ENCODE measurements at regions not wholly inside any gene's neighbourhood (a gene's known extent, or its start where the extent isn't known, plus 50 kb on each side); places are given as distances from the start of the nearest gene placed in this dataset.
"Not testable (repeated sequence)": the region's sequence is repeated elsewhere in the genome, so short reads cannot be mapped to it uniquely, and the experiment has no call there.

DNA sequence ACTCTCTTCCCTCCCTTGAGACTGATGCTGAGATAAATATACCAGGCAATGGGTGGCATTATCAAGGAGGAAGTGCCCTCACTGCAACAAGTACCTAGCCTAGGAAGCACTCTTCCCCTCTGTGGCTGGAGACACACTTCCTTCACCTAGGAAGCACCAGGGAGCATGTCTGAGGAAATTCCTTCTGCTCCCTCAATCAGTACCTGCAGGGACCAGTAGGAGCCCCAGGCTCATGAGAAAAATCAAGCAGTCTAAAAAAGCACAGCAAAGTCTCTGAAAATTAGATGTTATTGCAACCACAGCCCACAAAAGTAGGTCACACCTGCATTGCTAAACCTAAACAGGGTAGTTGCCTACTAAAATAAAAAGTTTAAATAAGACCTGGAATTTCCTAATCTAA, 78.2 kb upstream of the TRPM1 start:
- DNase-seq = no peak

DNA sequence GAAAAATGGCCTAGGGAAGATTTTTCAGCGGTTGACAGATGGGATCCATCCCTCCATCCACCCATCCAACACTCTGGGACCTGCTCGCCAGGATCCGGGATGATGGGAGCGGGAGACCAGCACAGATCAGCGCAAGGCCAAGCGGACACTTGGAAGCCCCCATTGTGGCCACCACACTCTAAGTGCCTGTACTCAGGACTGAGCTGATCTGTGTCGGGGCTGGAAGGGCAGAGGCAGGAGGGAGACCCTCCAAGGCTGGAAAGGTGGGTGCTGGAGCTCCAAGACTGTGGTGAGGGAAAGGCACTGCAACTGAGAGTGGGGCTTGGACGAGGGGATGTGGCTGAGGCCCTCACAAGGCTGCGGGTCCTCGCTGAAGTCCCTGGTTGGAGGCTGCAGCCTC, 91.8 kb upstream of the TRPM1 start:
- DNase-seq = no peak

DNA sequence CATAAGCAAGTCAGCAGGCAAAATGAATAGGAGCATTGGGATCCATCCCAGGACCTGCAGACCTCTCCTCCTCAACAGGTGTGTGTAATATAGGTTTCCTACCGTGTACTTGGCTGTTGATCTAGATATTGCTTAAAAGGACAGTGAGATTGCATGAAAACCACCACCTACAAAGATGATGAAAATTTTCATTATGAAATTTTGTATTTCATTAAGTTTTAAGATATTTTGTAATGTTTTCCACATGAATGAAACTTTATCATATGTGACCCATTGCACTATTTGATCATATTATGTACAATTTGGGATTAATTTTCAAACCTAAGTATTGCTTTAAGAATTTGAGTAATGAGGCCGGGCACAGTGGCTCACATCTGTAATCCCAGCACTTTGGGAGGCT, 94.3 kb upstream of the TRPM1 start:
- DNase-seq = peak in 1 of 3 experiments; percentile 5

DNA sequence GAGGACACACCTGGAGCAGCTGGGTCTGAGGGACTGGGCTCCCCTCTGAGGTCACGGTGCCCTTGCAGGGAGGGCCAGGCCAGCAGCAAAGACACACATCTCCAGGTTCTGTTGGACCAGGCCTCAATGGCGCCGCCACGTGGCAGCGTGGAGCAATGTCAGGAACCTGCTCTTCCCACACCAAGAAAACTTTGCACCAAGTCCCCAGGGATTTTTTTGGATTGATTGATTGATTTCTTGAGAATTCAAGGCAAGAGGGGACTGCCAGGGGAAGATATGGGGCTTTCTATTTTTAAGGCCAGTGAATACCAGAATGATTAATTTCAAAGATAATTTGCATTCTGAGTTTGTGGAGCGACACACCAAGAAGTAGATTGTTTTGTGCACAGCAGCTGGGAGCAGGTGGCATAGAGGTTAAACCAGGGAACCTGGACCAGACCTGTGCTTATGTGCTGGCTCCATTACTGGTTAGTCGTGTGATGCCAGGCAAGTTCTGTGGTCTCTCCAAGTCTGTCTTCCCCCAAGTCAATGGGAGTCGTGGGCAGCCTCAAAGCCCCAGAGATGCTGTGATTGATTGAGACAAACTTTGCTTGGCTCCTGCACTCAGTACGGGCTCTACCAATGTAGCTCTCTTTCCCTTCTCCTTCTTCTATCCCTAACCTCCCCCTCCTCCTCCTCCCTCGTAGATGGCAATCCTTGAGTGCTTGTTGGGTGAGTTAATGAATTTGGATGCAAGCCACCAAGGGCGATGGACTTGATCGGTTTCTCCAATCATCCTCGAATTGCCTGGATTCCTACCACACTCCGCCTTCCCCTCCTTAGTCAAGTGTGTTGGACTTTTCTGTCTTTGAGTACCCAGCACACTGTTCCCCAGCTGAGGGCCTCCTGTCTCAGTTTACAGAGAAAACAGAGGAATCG, 96.2 kb upstream of the TRPM1 start:
- peak in 1 of 3 experiments; percentile 39 for DNase-seq

DNA sequence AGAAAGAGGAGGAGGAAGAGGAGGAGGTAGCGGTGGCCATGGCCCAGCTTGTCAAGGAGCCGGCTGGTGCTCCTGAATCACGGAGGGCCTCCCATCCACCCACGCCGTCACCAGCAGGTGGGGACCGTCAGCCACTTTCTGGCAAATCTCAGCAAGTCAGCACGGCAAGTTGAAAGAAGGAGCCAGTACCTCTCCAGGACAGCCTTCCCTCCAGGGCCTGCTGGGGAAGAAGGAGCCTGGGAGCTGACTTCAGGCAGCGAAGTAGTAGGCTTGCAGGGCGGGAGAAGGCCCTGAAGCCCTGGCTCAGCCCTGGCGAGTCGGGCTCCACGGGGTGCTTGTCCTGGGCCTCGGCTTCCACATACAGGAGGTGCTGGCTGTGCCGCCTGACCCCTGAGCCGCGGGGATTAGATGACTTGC, 99.2 kb upstream of the TRPM1 start:
- DNase-seq = peak in 2 of 3 experiments; percentile 36 to 55

DNA sequence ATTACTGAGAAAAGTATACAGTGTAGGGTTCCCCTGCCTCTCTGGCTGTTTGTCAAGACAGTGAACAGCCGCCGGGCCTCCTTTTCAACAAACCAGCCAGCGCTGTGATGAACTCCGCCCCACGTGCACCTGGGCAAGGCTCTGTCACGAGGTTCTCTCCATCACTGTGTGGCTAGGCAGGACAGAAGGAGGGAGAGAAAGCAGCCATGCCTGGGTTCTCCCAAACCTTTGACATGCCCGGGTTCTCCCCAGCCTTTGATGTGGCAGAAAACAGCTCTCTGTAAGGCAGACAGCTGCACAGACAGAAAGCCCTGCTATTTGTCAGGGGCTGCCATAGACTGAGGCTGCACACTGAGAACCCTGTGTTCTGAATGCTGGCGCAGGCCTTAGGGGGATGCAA, 101.4 kb upstream of the TRPM1 start:
- DNase-seq = no peak

DNA sequence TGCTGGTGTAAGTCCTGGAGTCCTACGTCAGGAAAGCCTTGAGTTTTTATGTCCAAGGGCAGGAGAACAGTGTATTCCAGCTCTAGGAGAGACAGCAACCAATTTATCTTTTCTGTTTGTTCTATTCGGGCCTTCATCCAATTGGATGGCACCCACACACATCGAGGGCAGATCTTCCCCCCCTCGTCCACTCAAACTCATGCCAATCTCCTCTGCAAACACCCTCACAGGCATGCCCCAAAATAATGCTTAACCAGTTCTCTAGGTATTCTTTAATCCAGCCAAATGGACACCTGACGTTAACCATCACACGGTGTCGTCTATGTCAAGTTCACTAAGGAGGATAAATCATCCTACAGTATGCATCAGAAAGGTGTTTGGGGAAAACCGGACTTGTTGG, 102.5 kb upstream of the TRPM1 start:
- DNase-seq = no peak

DNA sequence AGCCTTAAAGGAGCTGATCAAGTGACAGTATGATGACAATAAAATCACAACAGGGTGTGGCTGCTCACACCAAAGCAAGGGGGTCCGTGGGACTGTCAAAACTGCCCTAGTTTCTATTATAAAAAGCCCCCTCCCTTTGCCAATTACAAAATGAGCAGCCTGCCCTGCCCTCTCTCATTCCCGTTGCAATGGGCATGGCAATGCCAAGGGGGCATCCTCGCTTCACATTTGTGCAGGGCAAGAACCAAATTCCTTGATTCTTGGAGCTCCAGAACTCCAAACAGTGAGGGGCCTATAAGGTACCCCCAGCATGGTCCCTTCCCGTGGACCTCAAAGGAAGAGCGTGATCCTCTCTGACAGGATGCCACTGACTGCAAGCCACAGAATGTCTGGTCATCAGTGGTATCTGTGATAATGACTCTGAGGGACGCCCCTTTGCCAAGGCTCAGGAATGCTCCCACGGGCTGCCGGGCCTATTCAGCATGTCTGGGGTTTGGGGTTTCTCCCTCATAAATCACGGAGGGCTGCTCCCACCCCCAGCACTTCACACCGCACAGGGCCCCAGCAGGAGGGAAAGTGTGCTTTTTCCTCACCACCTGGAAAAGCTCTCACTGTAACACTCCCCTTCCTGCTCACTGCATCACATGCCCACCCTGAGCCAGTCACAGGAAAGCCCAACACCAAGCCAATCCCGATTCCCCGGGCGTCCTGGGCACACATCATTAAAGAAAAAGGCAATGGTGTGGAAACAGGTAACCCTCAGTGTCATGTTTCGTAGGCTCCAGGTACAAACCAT, 105.1 kb upstream of the TRPM1 start:
- DNase-seq = peak in 2 of 3 experiments; percentile 37 to 55

DNA sequence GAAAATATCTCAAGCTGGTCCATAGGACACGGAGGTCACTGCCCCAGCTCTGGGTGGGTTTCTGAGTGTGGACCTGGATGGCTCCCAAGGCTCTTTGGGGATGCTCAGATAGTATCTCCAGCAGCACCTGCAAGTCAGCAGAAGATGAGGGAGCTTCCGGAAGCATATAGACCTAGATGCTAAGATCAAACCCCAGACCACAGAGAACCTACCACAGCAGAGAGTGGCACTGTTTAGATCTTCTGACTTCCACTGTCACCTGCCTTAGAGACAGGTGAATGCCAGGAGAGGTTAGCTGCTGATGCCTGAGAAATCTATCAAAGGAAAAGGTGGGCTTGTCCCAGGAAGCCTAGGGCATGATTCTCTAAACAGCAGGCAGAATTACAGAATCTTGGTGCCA, 105.7 kb upstream of the TRPM1 start:
- DNase-seq = no peak

DNA sequence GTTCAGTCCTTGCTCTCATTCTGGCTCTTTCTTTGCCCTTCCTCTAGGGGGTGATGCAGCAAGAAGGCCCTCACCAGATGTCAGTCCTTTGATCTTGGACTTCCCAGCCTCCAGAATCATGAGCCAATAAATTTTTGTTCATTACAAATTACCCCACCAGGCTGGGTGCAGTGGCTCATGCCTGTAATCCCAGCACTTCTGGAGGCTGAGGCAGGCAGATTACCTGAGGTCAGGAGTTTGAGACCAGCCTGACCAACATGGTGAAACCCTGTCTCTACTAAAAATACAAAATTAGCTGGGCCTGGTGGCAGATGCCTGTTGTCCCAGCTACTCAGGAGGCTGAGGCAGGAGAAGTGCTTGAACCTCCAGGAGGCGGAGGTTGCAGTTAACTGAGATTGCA, 106.3 kb upstream of the TRPM1 start:
- DNase-seq = not testable (repeated sequence)

DNA sequence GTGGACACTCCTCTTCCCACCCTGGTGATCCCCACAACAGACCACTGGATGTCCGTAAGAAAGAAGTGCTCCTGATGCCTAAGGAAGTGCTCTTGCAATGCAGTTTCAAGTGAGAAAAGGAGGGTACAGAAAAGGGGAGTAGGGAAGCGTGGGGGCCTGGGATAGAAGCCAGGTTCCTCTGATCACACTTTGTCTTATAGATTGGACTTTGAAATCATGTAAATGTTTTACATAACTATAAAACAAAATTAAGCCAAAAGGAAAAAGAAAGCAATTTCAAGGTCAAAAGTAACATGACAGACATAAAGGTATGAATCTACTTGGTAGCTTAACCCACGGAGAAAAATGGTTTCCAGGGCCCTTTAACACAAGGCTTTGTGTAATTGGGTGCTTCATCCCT, 107.3 kb upstream of the TRPM1 start:
- DNase-seq = no peak

DNA sequence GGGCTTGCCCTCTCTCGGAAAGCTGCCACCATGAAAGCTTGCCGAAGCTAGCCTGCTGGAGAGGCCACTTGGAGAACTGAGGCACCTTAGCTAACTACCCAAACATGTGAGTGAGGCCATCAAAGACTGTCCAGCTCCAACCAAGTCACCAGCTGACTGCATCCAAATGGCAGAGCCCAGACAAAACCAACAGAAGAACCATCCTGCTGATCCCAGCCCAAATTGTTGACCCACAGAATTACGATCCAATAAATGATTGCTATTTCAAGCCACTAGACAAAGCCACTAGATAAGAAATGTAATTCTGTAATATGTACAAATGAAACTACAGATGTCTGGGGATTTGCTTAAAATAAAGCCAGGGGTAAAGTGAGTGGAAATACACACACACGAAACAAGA, 109.8 kb upstream of the TRPM1 start:
- DNase-seq = no peak

DNA sequence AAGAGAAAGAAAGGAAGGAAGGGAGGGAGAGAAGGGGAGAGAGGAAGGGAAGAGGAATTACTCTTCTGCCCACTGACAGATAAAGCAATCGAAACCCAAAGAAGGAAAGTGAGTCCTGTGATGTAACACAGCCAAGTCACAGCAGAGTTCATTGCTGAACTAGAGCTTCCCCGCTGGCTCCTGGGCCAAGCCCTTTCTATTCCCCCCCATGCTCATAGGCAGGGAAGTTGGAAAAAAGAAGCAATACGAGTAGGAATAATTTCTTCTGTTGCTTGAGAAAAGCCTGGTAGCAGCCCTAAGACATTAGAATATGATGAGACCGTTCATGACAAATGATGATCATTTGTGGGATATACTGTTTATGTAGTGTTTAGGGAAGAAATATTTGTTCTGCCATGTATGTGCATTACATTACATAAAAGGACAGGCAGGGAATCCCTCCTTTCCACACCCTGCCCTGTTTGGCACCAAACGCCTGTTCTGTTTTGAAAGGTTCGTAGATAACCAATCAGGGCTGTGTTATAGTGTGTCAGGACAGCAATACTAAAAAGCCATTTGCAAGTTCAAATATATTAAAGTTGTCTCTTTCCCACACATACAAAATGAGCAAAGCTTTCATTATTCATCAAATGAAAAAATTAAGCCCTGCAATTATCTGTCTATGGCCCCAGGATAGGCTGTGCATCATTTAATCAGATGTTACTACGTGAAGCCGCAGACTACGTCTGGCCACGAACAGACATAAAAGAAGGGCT, 111.0 kb upstream of the TRPM1 start:
- no peak for DNase-seq

DNA sequence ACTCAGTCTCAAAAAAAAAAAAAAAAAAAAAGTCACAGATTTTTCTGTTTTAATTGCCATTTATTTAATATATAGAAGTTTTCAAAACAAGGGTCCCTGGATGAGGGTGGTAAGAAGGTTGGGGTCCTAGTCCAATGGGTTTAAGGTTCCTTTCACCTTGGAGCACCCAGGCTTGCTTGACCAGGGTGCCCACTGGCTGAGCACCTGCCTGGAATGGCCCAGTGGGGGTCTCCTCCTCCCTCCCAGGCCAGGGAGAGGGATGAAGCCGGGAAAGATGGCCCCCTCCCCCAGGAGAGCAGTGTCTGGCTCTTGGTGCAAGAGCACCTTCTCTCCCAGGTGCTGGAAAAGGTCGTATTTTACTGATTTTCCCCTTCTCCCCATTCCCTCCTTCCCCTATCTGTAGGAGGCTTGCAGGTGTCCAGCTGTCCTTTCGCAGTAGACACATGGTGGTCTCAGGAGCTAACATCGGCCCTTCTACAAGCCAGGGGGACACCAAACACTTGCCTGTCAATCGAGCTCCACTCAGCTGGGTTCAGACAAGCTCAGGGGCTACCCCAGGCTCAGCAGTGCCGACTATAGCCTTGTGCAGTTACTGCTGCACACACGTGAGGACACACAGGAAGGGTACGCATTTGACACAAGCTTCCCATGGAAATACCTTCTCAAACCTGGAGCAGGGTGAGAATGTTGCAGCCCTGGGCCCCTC, 112.3 kb upstream of the KLF13 start:
- DNase-seq = no peak

DNA sequence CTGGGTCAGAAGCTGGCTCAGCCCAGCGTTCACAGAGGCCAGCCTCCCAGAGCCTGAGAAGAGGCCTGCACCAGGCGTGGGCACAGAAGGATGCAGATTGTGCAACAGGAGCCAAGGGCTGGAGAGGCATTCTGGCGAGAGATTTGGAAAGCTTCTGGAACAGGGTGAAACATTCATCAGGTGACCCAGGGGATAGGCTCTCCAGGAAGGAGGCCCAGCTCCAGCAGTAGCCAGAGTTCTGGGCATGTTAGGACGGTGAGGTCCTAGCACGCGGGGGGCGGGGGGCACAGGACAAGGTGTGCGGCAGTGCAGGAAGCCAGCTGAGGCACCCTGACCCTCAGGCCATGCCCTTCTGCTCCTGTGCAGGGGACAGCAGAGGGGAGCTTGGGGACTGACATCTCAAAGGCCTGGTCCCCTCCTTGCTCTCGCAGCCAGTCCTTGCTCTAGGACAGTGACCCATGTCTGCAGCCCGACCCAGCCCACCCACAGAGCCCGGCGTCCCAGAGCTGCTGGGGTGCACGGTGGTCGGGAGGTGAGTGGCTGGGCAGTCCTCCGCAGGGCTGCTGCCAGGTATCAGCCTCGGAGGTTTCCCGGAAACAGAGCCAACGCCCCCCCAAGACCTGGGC, 111.7 kb upstream of the KLF13 start:
- peak in 1 of 3 experiments; percentile 20 for DNase-seq

DNA sequence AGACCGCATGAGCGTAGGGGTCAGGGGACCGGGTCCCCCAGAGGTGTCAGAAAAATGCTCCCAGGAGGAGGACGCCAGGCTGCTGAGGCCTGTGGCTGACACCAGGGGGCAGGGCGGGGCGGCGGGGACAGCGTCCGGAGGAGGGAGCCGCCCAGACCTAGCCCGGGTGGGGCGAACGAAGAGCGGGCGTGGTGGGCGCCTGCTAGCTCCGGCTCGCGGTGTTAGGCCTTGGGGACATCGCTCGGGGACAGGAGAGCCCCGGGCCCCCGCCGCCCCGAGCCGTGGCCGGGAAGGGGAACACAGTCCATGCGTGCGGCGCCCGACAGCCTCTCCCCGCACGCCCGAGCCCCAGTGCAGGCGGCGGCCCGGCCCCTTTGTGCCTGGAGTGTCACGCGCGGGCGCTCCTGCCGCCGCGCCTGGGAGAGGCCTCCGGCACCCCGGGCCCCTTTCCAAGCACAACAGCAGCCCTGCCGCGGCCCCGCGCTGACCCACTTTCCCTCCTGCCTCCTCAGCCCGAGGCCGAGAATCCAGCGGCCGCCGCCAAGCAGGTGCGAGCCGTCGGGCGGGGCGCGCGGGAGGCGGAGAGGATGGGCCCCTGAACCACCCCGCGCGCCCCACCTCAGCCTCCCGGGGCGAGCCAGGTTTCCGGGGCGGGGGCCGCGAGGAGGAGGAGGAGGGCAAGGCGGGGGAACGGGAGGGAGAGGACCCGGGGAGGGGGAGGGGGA, 111.0 kb upstream of the KLF13 start:
- peak; percentile 45 to 95 (median 92) for DNase-seq

DNA sequence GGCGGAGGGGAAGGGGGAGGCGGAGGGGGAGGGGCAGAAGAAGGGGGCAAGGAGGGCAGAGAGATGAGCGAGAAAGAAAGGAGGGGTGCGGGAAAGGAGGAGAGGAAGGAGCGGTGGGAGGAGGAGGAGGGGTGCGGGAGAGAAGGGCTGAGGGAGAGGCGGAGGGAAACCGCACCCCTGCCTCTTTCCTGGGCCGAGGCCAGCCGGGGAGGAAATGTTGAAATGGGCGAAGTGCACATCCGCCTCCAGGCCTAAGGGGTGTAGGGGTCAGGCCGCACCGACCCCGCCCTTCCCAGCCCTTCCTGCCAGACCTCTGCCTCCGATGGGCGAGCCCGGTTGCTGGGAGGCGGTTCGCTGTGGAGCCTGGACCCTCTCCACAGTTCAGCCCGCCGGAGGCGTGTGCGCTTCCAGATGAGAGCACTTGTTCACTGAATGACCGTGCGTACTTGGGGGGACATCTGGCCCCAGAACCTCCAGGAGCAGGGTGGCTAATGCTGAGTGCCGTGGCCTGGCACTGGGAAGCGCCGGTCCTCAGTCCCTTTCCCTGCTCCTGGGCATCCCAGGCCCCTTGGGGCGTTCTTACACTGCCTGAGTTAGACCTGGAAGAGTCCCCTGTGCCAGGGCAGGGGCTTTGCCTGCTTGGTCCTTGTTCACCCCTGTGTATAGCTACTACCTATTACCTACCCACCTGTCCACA, 110.3 kb upstream of the KLF13 start:
- peak in 2 of 3 experiments; percentile 90 to 93 for DNase-seq

DNA sequence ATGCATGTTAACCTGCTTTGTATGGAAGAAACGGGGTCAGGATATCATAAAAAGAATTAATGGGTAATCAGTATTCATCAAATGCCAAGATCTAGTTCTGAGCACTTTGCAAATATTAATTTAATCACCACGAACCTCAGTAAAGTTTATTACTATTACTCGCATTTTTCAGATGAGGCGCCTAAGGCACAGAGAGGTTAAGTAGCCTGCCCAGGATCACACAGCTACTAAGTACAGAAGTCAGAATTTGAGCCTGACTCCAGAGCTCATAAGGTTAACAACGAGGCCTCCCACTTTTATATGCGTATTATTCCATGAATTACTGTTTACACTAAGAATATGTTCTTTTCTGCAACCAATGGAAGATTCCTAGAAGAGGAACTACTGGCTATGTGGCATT, 109.6 kb upstream of the KLF13 start:
- DNase-seq = no peak

DNA sequence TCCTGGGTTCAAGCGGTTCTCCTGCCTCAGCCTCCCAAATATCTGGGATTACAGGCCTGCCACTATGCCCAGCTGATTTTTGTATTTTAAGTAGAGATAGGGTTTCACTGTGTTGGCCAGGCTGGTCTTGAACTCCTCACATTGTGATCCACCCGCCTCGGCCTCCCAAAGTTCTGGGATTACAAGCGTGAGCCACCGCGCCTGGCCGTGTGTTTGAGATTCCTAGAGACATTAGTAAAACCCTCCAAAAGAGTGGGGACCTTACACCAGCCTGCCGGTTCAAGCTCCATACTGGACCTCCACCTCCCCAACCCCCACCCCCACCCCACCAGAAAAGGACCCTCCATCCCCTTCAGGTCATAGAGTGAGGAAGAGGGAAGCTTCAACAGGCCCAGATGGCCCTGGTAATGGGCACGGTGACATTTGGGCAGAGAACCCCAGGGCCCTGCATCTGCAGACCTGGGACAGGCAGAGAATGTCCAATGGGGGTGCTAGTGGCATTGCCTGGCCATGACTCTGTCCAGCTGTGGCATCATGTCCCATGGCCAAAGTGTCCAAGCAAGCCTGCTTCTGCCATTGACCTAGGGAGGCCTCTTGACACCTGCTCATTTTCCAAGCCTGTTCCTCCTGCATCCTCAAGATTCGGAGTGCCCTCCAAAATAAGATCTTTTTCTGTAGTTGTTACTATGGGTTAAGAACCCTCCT, 108.9 kb upstream of the KLF13 start:
- no peak for DNase-seq

DNA sequence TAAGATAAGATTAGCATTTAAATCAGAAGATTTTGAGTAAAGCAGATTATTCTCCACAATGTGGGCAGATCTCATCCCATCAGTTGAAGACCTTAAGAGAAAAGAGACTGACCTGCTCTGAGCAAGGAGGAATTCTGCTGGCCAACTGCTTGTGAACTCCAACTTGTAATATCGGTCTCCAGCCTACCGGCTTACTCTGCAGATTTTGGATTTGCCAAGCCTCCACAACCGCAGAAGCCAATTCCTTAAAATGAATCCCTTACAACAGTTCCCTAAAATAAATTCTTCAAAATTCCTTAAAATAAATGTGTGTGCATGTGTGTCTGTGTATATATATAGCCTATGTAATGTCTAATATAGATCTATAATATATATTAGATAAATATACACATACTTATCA, 107.4 kb upstream of the KLF13 start:
- no peak for DNase-seq

Data from NCI-H1417 (cell line).